ENCODE measurements at regions not wholly inside any gene's neighbourhood (a gene's known extent, or its start where the extent isn't known, plus 50 kb on each side); places are given as distances from the start of the nearest gene placed in this dataset.

DNA sequence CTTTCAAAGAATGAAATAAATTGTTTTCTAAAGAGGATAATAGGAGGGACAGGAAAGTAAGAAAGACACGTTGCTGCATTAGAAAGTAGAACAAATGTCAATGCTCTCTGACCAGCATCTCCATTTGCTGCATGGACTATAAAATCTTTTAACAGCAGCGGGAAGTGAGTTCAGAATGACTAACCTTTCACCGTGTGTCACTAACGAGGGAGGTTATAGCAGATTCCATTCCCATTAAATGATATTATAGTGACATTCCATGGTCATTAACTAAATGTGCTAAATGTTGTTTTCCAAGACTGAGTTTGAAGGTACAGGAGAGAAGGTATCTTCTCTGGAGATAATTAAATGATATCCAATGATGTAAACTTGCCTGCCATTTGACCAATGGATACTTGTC is 127.1 kb upstream of the HS3ST3A1 start:
- TF ChIP-seq POLR2A (IDR thresholded peaks at IDR 0.05): no peak
- TF ChIP-seq CTCF (IDR thresholded peaks at IDR 0.05): no peak
- no peaks in the 10 kb centered on the region for H3K36me3 ChIP-seq
- H3K4me3 ChIP-seq: no peak overlapping the region
- H3K4me1 ChIP-seq: no peaks in the 10 kb centered on the region
- no peak overlapping the region for H3K27ac ChIP-seq
- no peaks in the 10 kb centered on the region for H3K27me3 ChIP-seq
- H3K9me3 ChIP-seq: no peaks in the 10 kb centered on the region
- DNase-seq: no peak

GRCh38 chr17:13729466-13730134 is 127.9 kb upstream of the HS3ST3A1 start:
- Histone ChIP-seq H3K27ac (no peak overlapping the region), H3K36me3 (no peaks in the 10 kb centered on the region), H3K27me3 (no peaks in the 10 kb centered on the region), H3K9me3 (no peaks in the 10 kb centered on the region), H3K4me3 (no peak overlapping the region), H3K4me1 (no peaks in the 10 kb centered on the region)
- DNase-seq: no peak
- TF ChIP-seq CTCF (IDR thresholded peaks at IDR 0.05) (no peak), POLR2A (IDR thresholded peaks at IDR 0.05) (no peak)

- TF ChIP-seq CTCF (IDR thresholded peaks at IDR 0.05) (no peak), POLR2A (IDR thresholded peaks at IDR 0.05) (no peak)
- Histone ChIP-seq H3K9me3 (no peaks in the 10 kb centered on the region), H3K36me3 (no peaks in the 10 kb centered on the region), H3K27me3 (no peaks in the 10 kb centered on the region), H3K27ac (no peak overlapping the region), H3K4me1 (no peaks in the 10 kb centered on the region), H3K4me3 (no peak overlapping the region)
- no peak for DNase-seq
Measured at GRCh38 chr17:13734880-13735279, 133.2 kb upstream of the HS3ST3A1 start.

DNA sequence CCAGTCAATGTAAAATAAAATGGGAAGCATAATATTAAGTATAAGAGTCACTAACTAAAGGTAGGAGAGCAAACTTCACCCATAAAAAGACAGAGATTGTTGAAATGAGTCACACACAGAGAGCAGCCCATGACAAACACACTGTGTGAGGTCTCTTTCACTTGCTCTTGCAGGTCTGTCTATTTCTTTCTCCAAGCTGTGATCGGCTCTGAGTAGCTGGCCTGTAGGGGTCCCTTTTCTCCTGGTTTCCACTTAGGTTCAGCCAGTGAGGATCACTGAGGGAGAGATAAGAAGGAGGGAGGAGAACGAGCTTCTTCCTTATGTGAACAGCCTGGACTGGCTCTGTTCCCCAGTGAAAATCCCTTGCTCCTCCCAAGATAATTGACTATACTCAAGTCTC is 133.7 kb upstream of the HS3ST3A1 start:
- no peak for DNase-seq
- no peaks in the 10 kb centered on the region for H3K27me3 ChIP-seq
- no peak overlapping the region for H3K27ac ChIP-seq

GRCh38 chr17:13735861-13736260 is 134.1 kb upstream of the HS3ST3A1 start:
- Histone ChIP-seq H3K36me3 (no peaks in the 10 kb centered on the region), H3K27me3 (no peaks in the 10 kb centered on the region), H3K4me3 (no peak overlapping the region), H3K27ac (no peak overlapping the region), H3K4me1 (no peaks in the 10 kb centered on the region), H3K9me3 (no peaks in the 10 kb centered on the region)
- DNase-seq: no peak
- no peak for TF ChIP-seq POLR2A (IDR thresholded peaks at IDR 0.05)
- TF ChIP-seq CTCF (IDR thresholded peaks at IDR 0.05): no peak

More for the DNA sequence above, 133.7 kb upstream of the HS3ST3A1 start:
- H3K4me1 ChIP-seq: no peaks in the 10 kb centered on the region
- H3K9me3 ChIP-seq: no peaks in the 10 kb centered on the region
- H3K36me3 ChIP-seq: no peaks in the 10 kb centered on the region
- no peak overlapping the region for H3K4me3 ChIP-seq
- no peak for TF ChIP-seq CTCF (IDR thresholded peaks at IDR 0.05)
- no peak for TF ChIP-seq POLR2A (IDR thresholded peaks at IDR 0.05)

DNA sequence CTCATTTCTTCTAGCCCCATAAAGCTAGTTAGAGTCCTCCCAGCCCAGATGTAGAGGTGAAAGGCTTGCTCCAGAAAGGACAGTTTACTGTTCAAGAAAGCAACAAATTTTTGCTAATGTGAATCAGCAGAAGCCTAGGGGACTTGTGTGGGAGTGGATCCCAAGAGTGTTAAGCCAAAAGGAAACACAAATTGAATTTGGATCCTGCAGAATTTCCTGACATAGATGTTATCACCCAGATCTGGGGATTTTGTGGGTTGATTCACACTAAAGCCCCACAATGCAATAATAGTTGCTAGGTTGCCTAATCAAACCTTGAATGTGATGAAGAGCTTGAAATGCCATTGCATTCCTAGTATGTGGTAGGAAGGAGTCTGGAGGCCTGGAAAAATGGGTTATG is 135.2 kb upstream of the HS3ST3A1 start:
- no peak overlapping the region for H3K27ac ChIP-seq
- H3K36me3 ChIP-seq: no peaks in the 10 kb centered on the region
- no peak overlapping the region for H3K4me3 ChIP-seq
- no peak for TF ChIP-seq POLR2A (IDR thresholded peaks at IDR 0.05)
- no peak for TF ChIP-seq CTCF (IDR thresholded peaks at IDR 0.05)
- H3K4me1 ChIP-seq: no peaks in the 10 kb centered on the region
- H3K27me3 ChIP-seq: no peaks in the 10 kb centered on the region
- H3K9me3 ChIP-seq: no peaks in the 10 kb centered on the region
- no peak for DNase-seq
